ENCODE measurements at regions not wholly inside any gene's neighbourhood (a gene's known extent, or its start where the extent isn't known, plus 50 kb on each side); places are given as distances from the start of the nearest gene placed in this dataset.

DNA sequence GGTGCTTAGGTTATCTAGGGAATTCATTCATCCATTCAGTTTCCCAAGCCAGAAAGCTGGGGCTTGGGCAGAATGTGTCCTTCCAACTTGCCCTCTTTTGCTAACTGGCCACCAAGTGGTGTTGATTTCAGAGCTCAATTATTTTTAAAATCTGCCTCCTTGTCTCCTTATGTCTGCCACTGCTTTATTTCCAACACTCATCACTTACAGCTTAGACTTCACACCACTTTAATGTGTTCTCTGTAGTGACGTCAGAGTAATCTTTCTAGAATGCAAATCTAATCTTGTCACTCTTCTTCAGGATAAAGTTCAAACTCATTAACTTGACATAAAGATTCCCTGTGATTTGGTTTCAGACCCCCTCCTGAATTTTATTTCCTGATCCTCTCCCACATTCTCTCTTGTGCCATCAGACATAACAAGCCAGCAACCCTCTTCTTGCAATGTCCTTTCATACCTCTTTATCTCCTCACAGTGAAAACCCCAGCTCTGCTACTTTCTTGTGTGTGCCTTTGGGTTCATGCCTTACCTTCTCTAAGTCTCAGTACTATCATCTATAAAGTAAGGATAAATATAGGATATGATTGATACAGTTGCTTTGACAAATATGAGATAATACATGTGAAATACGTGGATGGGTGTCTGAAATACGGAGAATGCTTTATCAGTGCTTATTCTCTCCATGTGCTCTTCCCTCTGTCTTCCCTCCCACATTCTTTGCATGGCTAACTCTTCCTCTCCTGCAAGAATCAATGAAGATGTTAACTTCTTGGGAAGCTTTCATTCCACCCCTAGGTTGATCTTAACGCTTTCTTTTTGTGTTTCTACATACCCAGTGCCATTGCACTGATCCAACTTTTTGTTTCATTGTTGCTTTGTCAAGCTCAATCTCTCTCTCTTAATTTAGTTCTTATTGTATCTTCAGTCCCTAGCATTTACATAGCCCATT lies 522.7 kb upstream of the FZD8 start:
- Histone ChIP-seq H3K27me3 (replicated peaks in 1 of 2; ENCODE audit: control insufficient read depth in 2 of 2, insufficient read depth in 2 of 2, low read length in 1 of 2) (no peaks in the 10 kb centered on the region), H3K9ac (ENCODE audit: control insufficient read depth, insufficient read depth, low read length) (no peak overlapping the region), H3K9me3 (replicated peaks; ENCODE audit: control insufficient read depth, insufficient read depth, low read length) (no peaks in the 10 kb centered on the region), H3K4me3 (no peak overlapping the region), H2AFZ (ENCODE audit: control insufficient read depth, low read depth, low read length) (no peak overlapping the region), H4K20me1 (ENCODE audit: control insufficient read depth, insufficient read depth) (no peaks in the 10 kb centered on the region), H3K4me1 (ENCODE audit: control insufficient read depth, insufficient read depth, low read length) (no peaks in the 10 kb centered on the region), H3K36me3 (ENCODE audit: control insufficient read depth in 2 of 2, insufficient read depth in 2 of 2, low read length in 1 of 2) (no peaks in the 10 kb centered on the region), H3K4me2 (ENCODE audit: control insufficient read depth, insufficient read depth) (no peak overlapping the region), H3K79me2 (ENCODE audit: control insufficient read depth, insufficient read depth, low read length) (no peaks in the 10 kb centered on the region), H3K27ac (ENCODE audit: control insufficient read depth, insufficient read depth) (no peak overlapping the region)
- ChIA-PET SMC1A (ENCODE audit: uncharacterized antibody, unreplicated experiment) (no interaction called here), CTCF (no interaction called here), POLR2A (no interaction called here), RAD21 (ENCODE audit: unreplicated experiment) (no interaction called here)
- BruUV-seq (replicated peaks) = no TSS peak
- TF ChIP-seq BMI1 (IDR thresholded peaks at IDR 0.05; ENCODE audit: borderline replicate concordance) (no peak), PKNOX1 (IDR thresholded peaks at IDR 0.05) (no peak), SMARCA5 (IDR thresholded peaks at IDR 0.05) (no peak), SPI1 (IDR thresholded peaks at IDR 0.05; ENCODE audit: borderline replicate concordance, insufficient read depth, low read depth, low read length) (no peak), PAX5 (IDR thresholded peaks at IDR 0.05; ENCODE audit: borderline replicate concordance, low read depth, low read length) (no peak), NRF1 (conservative IDR thresholded peaks at IDR 0.05; ENCODE audit: low read depth, low read length) (no peak), CBX3 (IDR thresholded peaks at IDR 0.05; ENCODE audit: borderline replicate concordance, low read depth) (no peak), RUNX3 (IDR thresholded peaks at IDR 0.05; ENCODE audit: low read length) (no peak), WRNIP1 (IDR thresholded peaks at IDR 0.05; ENCODE audit: borderline replicate concordance, low read depth, low read length) (no peak), CEBPB (IDR thresholded peaks at IDR 0.05; ENCODE audit: borderline replicate concordance in 1 of 2, low read depth in 2 of 2, low read length in 2 of 2) (no peak), MLLT1 (IDR thresholded peaks at IDR 0.05) (no peak)
- in situ Hi-C loops (cut with MboI) (no loop called here), intact Hi-C loops (cut with micrococcal nuclease; ENCODE audit: unreplicated experiment) (no loop called here)
- 37% methylated on average over 4 of the region's 4 CpGs for WGBS (ENCODE audit: insufficient coverage, insufficient replicate concordance, low lambda C conversion rate, missing lambda C conversion rate)
- ATAC-seq = no peak
- no peak for DNase-seq (ENCODE audit: low read depth, low spot score)
- FAIRE-seq = no peak
